NCI-H146 (cell line): ENCODE measurements at regions not wholly inside any gene's neighbourhood (a gene's known extent, or its start where the extent isn't known, plus 50 kb on each side); places are given as distances from the start of the nearest gene placed in this dataset.
"Not testable (repeated sequence)": the region's sequence is repeated elsewhere in the genome, so short reads cannot be mapped to it uniquely, and the experiment has no call there.

Experiments used
- DNase-seq: peaks from one replicate; lab custom pipeline; 2025; lab: John Stamatoyannopoulos, UW

GRCh38 chr7:118918556-118918955 is 694.1 kb downstream of the ANKRD7 start:
- DNase-seq: no peak

- no peak for DNase-seq
Observed at GRCh38 chr7:118938845-118939244, 714.3 kb downstream of the ANKRD7 start.

- no peak for DNase-seq
Observed at GRCh38 chr7:118944271-118944670, 719.8 kb downstream of the ANKRD7 start.

GRCh38 chr7:118945911-118946682 is 721.6 kb downstream of the ANKRD7 start:
- no peak for DNase-seq

- DNase-seq: no peak
Observed at GRCh38 chr7:118948508-118948907, 724.0 kb downstream of the ANKRD7 start.

GRCh38 chr7:118949031-118949430 is 724.5 kb downstream of the ANKRD7 start:
- no peak for DNase-seq

- not testable (repeated sequence) for DNase-seq
Observed at GRCh38 chr7:118956285-118956684, 731.8 kb downstream of the ANKRD7 start.

GRCh38 chr7:118969370-118969769 is 744.9 kb downstream of the ANKRD7 start:
- DNase-seq: no peak

- no peak for DNase-seq
Observed at GRCh38 chr7:118971706-118972105, 747.2 kb downstream of the ANKRD7 start.

GRCh38 chr7:118974836-118975235 is 750.3 kb downstream of the ANKRD7 start:
- peak; percentile 1 for DNase-seq

GRCh38 chr7:118995350-118995749 is 770.8 kb downstream of the ANKRD7 start:
- DNase-seq: no peak

GRCh38 chr7:119007236-119007635 is 782.7 kb downstream of the ANKRD7 start:
- no peak for DNase-seq

- peak; percentile 1 for DNase-seq
Observed at GRCh38 chr7:119010635-119011034, 786.1 kb downstream of the ANKRD7 start.

- DNase-seq: no peak
Observed at GRCh38 chr7:119026391-119026790, 801.9 kb downstream of the ANKRD7 start.

- DNase-seq: no peak
Observed at GRCh38 chr7:119028736-119029135, 804.2 kb downstream of the ANKRD7 start.

GRCh38 chr7:119032136-119032535 is 807.6 kb downstream of the ANKRD7 start:
- DNase-seq: not testable (repeated sequence)

GRCh38 chr7:119033641-119034040 is 809.1 kb downstream of the ANKRD7 start:
- DNase-seq: no peak

GRCh38 chr7:119037941-119038340 is 813.4 kb downstream of the ANKRD7 start:
- DNase-seq: no peak

GRCh38 chr7:119046068-119046467 is 821.6 kb downstream of the ANKRD7 start:
- DNase-seq: no peak

- no peak for DNase-seq
Observed at GRCh38 chr7:119065966-119066365, 841.5 kb downstream of the ANKRD7 start.

- no peak for DNase-seq
Observed at GRCh38 chr7:119086026-119086425, 861.5 kb downstream of the ANKRD7 start.

GRCh38 chr7:119090851-119091250 is 866.3 kb downstream of the ANKRD7 start:
- no peak for DNase-seq

- no peak for DNase-seq
Observed at GRCh38 chr7:119096683-119097082, 872.2 kb downstream of the ANKRD7 start.

- DNase-seq: peak; percentile 66
Observed at GRCh38 chr7:119100611-119101258, 876.2 kb downstream of the ANKRD7 start.
